SK-N-SH treated with all-trans-retinoic acid at 6 μM for 48 hours (cell line): ENCODE measurements at regions not wholly inside any gene's neighbourhood (a gene's known extent, or its start where the extent isn't known, plus 50 kb on each side); places are given as distances from the start of the nearest gene placed in this dataset.

Source experiments
- ARNTL ChIP-seq: fragments of 450-650 bp; formaldehyde crosslinking; IDR thresholded peaks from 2 replicates; pipeline ENCODE4 v1.5.0; 2020; ENCODE audit warnings: low read depth, mild to moderate bottlenecking, moderate library complexity, borderline replicate concordance
- BACH2 ChIP-seq: fragments of 250-450 bp; sonication (Bioruptor Pico); IDR thresholded peaks from 2 replicates; pipeline ENCODE4 v1.9.0; 2021; ENCODE audit warnings: mild to moderate bottlenecking, borderline replicate concordance
- CSDC2 ChIP-seq: fragments of 250-450 bp; sonication (Bioruptor Pico); IDR thresholded peaks from 2 replicates; pipeline ENCODE4 v1.5.0; 2020; ENCODE audit warnings: mild to moderate bottlenecking, moderate library complexity
- GLIS3 ChIP-seq: fragments of 250-450 bp; sonication (Bioruptor Pico); IDR thresholded peaks from 2 replicates; pipeline ENCODE4 v1.5.0; 2020; ENCODE audit warnings: mild to moderate bottlenecking, moderate library complexity
- OSR1 ChIP-seq: fragments of 250-450 bp; sonication (Bioruptor Pico); IDR thresholded peaks from 2 replicates; pipeline ENCODE4 v1.8.0; 2022; ENCODE audit warnings: moderate library complexity, mild to moderate bottlenecking, inconsistent platforms
- PATZ1 ChIP-seq: fragments of 250-450 bp; sonication (Bioruptor Pico); IDR thresholded peaks from 2 replicates; pipeline ENCODE4 v1.8.0; 2020; ENCODE audit warnings: mild to moderate bottlenecking, moderate library complexity, borderline replicate concordance
- ZC3H10 ChIP-seq: fragments of 250-450 bp; sonication (Bioruptor Pico); IDR thresholded peaks from 2 replicates; pipeline ENCODE4 v1.5.1; 2021; ENCODE audit warnings: mild to moderate bottlenecking, moderate library complexity
- ZFP3 ChIP-seq: fragments of 250-450 bp; sonication (Bioruptor Pico); IDR thresholded peaks from 2 replicates; pipeline ENCODE4 v1.5.0; 2020; ENCODE audit warnings: mild to moderate bottlenecking, moderate library complexity
- ZNF70 ChIP-seq: fragments of 450-650 bp; formaldehyde crosslinking; IDR thresholded peaks from 2 replicates; pipeline ENCODE4 v1.5.0; 2020; ENCODE audit warnings: mild to moderate bottlenecking, moderate library complexity

GRCh38 chr12:86827409-86827808 is 571.2 kb upstream of the MGAT4C start:
- TF ChIP-seq PATZ1 (no peak), ZNF70 (CRISPR knock-in tag) (no peak), GLIS3 (CRISPR knock-in tag) (no peak), ZFP3 (CRISPR knock-in tag) (no peak), CSDC2 (CRISPR knock-in tag) (no peak), BACH2 (CRISPR knock-in tag) (no peak), ZC3H10 (no peak), OSR1 (CRISPR knock-in tag) (no peak), ARNTL (CRISPR knock-in tag) (no peak)
